ENCODE measurements at regions not wholly inside any gene's neighbourhood (a gene's known extent, or its start where the extent isn't known, plus 50 kb on each side); places are given as distances from the start of the nearest gene placed in this dataset.
"Not testable (repeated sequence)": the region's sequence is repeated elsewhere in the genome, so short reads cannot be mapped to it uniquely, and the experiment has no call there.

DNA sequence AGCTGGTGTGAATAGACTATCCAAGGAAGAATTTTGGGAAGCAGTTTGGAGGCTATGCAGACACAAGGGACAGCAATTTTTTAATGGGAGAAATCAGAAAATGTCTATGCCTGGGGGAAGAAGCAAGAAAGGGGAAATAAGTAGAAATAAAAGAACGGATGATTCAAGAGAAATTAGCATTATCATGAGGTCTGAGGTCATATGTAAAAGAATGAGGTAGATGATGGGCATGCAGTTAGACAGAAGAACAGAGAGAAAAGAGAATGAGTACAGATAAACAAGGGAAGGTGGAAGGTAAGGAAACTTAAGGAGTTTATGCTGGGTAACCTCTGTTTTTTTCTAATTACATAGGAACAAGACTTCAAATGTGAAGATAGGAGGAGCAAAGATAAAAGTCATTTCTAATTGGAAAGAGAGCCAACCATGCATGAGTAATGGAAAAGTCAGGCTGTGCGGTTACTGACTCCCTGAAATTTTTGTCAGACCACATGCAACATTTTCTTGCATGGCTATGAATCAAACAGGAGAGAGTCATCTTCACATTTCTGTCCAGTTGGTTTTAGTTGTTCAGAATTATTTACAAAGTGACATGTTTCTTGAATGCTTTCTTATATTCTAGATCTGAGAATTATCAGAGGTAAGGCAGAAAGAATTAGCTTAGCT is 101.0 kb upstream of the PIK3R1 start:
- DNase-seq, result no peak

DNA sequence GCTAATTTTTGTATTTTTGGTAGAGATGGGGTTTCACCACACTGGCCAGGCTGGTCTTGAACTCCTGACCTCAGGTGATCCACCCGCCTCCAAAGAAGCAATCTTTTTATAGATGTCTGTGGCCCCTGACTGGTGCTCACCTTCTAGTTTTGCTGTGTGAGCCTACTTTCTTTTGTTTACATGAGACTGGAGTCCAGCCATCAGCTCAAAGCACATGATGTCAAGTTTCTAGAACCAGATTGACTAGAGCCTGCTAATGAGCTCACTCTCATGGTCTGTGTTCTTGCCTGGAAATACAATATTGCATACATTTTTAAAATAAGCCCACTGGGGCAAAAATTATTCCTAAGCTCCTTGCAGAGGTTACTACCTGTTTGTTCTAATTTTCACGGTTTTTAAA is 102.9 kb upstream of the PIK3R1 start:
- no peak for DNase-seq

DNA sequence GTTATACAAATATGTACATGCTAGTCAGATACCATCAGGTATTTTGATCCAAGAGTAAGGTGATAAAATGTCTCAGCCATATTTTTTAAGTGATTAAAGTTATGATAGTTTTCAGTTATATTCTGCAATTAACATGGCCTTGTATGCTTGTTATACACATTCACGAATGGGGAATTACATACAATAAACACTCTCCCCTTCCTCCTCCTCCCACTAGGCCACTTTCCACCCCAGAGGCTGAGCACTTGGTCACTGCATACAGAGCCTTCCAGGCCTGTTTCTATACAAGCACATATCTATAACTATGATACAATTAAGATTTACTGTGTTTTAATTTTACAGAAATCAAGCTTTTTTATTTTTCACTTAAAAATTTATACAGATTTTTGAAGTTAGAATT is 104.7 kb upstream of the PIK3R1 start:
- DNase-seq, result no peak

DNA sequence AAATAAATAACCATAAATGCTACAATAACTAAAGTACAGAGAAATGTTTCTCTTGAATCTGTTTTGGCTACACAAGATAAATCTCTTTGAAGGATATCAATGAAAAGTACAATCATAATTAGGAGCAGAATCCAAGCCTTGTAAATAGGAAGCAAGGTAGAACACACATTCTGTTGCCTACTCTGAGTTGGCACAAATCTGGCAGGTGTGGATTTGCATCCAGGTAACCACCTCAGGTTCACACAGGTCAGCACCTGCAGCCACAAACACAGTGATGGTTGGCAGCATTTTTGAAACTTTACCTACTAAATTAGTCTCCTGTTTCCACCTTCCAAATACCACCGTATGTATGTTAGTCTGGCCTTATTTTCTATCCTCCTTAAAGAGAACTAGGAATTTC is 105.3 kb upstream of the PIK3R1 start:
- no peak for DNase-seq

DNA sequence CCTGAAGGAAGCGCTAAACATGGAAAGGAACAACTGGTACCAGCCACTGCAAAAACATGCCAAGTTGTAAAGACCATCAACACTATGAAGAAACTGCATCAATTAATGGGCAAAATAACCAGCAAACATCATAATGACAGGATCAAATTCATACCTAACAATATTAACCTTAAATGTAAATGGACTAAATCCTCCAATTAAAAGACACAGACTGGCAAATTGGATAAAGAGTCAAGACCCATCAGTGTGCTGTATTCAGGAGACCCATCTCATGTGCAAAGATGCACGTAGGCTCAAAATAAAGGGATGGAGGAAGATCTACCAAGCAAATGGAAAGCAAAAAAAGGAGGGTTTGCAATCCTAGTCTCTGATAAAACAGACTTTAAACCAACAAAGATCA is 111.3 kb upstream of the PIK3R1 start:
- DNase-seq, result not testable (repeated sequence)

DNA sequence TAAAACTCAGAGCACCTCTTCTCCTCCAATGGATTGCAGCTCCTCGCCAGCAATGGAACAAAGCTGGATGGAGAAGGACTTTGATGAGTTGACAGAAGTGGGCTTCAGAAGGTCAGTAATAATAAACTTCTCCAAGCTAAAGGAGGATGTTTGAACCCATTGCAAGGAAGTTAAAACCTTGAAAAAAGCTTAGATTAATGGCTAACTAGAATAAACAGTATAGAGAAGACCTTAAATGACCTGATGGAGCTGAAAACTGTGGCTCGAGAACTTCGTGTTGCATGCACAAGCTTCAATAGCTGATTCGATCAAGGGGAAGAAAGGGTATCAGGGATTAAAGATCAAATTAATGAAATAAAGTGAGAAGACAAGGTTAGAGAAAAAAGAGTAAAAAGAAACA is 112.3 kb upstream of the PIK3R1 start:
- not testable (repeated sequence) for DNase-seq

DNA sequence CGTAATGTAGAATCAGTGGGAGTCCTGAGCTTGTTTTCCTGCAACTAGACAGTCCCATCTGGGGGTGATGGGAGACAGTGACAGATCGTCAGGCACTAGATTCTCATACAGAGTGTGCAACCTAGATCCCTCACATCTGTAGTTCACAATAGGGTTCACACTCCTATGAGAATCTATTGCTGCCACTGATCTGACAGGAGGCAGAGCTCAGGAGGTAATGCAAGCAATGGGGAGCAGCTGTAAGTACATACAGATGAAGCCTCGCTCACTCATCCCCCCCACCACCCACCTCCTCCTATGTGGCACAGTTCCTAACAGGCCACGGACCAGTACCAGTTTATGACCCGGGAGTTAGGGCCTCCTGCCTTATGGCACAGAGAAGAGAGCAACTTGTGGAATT is 116.2 kb upstream of the PIK3R1 start:
- no peak for DNase-seq

DNA sequence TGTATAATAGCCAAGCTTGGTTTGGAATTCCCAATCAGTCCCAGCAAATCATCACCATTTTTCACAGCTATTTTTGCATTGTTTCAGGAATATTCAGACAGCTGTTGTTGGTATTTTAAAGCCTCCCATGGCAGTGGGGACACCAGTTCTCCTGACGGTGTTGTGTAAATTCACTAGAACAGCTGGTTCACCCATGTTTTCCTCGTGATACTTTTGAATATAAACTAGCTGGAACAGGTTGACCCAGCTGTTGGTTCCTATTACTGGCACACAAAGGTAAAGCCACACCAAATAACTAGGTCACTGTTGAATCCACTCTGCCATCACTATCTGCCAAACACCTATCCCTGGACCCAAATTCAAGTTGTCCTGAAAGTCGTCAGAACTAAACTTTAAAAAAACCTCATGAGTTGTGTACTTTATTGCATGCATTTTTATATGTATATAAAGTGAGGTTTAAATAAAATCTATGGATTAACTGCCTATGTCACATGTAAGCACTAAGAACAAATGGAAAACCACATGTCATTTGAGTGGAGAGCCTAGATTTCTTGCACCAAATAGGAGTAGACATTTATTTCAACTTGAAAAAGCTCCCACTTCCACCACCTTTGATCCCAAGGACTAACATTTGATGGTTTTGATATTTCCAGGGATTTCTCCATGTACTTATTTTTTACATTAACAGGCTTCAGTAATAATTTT is 121.9 kb upstream of the PIK3R1 start:
- no peak for DNase-seq

DNA sequence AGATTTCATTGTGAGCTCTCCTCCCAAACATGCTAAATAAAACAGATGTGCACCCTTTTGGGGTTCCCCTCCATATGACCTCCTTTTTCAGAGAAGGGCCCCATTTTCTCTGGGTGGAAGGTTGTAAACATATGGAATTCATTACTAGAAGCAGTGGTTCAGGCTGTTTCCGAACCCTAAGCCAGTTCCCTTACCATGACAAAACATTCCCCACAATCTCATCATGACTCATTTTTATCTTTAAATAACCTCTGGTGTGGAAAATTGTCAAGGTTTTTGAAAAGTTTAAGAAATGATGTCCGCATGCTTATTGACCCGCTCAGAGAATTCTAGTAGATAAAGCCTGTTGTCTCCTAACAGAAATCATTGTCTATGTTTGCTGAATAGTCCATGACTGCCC is 127.3 kb upstream of the PIK3R1 start:
- no peak for DNase-seq

DNA sequence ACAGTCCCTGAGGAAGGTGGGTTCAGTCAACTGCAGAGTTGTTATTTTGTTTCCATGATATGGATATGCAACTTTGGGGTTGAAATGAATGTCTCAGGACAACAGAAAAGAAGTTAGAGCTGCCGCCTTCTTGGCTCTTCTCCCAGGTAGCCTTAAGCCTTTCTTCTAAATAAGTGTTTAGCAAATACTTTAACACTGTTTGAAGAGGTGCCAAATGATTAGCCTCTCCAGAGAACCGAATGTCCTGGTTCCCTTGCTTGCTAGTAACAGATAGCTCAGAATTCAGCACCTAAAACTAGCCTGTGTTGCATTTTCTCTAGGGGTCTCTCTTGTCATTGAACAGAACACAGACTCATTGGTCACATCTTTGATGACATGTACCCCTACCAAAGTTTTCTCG is 127.7 kb upstream of the PIK3R1 start:
- DNase-seq, result no peak

DNA sequence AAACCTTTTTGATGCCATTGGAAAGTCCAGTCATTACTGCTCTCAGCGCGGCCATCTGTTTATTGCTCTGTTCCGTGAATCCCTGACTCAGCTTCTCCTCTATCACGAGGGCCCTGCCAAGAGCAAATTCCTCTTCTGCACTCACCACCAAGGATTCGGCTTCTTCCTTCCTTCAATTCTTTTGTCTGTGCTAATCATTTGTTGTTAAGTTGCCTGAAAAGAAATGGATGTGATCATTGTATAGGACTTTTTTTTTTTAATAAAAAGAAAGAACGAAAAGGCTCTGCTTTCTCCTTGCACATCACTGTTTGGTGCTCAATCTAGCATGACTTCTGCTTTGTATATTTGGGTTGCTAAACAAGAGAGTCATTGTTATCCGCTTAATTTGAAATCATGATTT is 128.7 kb upstream of the PIK3R1 start:
- DNase-seq, result no peak

DNA sequence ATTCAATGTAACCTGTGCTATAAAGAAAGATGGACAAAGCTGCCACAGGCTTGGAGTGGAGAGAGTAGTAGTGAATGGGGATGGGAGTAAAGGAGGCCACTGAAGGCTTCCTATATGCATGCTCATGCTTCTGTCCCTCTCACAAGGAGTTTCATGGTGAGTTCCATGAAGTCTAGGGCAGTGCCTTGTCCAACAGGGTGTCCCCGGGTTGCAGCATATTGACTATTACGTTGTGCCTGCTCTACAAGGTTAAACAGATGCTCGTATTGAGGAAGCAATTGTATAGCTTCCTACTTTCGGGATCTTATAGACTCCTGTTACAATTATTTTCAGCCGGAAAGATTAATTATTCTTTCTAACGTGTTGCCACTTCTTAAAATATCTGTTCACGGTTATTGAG is 129.1 kb upstream of the PIK3R1 start:
- no peak for DNase-seq

DNA sequence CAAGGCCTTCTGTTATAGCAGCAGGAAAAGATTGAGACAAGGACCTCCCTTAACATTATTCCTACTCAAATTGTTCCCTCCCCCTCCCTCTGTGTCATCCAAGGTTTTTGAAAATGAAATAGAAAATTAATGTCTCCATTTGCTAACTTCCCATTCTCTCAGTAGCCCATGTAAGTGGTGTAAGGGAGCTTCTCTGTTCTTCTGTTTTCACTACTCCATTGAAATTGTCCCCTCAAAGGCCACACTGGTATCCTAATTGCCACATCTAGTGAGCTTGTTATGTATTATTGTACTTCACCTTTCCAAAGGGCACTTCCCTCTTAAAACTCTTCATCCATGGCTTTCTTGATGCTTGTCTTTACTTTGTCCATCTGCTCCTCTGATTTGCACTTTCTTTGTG is 131.2 kb upstream of the PIK3R1 start:
- DNase-seq, result no peak

DNA sequence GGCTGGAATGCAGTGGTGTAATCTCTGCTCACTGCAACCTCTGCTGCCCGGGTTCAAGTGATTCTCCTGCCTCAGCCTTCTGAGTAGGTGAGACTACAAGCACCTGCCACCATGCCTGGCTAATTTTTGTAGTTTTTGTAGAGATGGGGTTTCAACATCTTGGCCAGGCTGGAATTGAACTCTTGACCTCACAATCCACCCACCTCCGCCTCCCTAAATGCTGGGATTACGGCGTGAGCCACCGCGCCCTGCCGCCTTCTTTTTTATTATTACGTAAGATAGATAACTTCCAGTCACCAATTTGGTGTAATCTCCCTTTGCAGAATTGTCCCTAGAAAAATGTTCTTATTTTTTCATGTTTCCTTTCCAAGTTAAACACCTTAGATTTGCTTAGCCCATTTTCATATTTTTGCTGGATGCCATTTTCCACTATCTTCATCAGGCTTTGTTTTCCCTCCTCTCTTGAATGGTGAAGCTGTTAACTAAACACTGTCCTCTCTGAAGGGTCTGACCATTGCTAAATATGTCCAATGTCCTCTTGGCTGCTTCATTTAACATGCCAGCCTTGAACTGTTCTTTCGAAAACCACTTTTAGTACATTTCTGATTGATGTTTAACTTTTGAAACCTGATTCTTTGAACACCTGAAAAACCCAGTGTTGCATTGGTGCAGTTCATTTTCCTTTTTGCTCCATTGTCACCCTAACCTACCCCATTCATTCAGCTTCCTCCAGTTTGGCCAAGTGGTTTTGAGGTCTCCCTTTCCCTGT is 135.1 kb upstream of the PIK3R1 start:
- DNase-seq, result no peak

DNA sequence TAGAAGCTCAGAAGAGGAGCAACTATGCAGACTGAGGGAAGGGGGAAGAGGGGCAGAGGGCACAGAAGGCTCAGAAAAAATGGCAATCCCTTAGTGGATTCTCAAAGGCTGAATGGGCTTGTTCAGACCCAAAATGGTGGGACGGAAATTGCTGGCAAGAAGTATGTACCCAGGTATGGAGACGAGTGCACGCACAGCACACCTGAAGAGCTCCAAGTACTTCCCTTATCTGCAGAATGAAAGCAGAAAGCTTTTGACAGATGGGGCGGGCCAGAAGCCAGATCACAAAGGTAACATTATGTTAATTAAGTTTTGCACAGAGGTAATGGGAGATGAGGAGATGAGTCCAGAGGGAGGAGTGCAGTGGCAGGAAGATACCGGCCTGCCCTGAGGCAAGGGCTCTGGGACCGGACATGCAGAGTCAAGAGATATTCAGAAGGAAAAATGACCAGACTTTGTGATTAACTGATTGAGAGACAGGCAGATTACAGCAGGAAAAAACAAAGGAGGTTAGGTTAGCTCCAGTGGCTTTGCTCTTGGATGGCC is 138.1 kb upstream of the PIK3R1 start:
- no peak for DNase-seq

DNA sequence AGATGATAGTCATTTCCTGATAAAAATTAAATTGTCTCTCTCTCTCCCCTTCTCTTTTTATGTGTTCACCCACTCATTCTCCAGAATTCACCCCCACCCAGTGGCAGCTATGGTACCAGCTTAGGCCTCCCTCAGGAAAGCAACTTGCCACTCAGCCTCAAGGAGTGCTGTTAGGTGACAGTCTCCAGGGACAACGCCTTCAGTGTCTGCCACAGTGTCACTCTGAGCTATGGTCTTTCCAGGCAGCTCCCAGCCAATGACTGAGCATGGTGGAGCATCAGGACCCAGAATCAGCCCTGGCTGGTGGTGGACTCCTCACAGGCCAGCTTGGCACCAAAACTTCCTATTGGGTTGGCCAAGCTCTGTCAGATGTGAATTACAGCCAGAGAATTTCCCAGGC is 140.9 kb upstream of the PIK3R1 start:
- DNase-seq, result no peak

DNA sequence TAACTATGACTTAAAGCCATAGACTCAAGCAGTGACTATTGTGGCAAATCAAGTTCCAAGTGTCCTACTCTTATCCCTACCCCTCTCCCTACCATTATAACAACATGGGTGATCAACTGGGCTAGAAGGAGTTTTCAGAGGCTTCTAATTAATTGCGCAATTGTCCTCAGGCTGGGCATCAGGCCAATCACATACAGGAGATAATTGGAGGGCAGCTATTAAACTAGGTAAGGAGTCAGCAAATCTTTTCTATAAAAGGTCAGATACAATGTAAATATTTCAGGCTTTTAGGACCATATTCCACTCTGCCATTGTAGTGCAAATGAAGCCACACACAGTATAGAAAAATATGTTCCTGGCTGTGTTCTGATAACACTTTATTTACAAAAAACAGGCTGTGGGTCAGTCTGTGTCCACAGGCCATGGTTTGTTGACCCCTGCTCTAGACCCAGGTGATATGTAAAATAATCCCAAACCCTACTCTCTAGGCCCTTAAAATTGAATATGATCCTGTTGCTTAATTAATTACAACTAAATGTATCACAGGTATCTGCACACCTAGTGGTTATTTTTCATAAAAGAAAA is 141.4 kb upstream of the PIK3R1 start:
- DNase-seq, result no peak

DNA sequence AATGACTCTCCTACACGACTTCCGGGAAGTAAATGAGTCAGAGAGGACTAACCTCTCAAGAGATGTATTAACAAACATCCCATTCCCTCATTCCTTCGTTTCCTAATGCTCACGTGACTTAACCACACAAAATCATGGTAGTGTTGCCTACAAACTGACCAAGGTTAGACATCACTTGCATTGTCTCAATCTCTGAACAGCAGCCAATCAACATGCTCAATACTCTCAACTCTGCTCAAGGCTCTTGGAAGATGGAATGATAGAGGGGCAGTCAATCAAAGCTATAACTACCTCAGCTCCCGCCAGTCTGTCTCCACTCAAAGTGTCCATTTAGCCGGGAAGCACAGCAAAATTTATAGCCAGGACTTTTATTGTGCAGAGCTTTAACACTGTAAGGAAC is 143.8 kb upstream of the PIK3R1 start:
- DNase-seq, result no peak

DNA sequence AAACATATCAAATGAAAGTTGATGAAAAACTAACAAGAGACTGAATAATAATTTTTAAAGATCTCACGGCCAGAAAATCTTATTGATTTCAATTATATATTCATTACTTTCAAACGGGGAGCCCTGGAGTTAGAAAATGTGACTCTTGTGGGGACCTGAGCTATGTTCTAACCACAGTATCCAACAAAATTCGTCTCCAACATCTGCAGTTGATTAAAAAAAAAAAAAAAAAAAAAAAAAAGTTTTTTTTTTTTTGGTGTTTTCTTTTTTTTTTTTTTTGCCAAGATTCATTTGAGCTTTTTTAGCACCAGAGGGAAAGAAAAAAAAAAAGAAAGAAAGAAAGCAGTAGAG is 144.3 kb upstream of the PIK3R1 start:
- DNase-seq, result no peak

DNA sequence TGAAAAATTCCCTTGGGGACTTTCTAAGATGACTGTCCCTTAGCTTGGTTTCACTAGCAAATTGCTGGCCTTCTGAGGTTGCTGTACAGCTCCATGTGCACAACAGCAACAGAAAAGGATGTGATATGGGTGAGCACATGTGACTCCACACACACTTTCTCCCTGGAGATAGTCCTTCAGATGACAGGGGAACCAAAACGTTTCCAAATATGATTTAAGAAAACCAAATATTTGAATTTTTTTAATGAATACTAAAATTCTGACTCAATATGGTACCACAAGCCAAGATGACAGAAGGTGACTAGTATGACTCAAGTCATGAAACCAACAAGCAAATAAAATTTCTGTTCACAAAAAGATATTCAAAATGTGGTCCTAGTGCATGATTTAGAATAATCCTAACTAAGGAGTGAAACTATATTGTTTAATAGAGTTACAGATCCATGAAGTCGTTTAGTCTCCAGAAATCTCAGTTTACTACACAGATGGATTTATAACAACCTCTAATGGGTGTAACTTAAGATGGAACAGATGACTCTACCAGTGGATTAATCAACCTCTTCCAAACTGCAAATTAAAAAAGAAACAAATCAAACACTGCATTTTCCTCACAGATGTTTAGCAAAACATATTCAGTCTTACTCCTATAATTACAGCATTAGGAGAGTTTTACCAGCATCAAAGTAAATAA is 144.8 kb upstream of the PIK3R1 start:
- no peak for DNase-seq

DNA sequence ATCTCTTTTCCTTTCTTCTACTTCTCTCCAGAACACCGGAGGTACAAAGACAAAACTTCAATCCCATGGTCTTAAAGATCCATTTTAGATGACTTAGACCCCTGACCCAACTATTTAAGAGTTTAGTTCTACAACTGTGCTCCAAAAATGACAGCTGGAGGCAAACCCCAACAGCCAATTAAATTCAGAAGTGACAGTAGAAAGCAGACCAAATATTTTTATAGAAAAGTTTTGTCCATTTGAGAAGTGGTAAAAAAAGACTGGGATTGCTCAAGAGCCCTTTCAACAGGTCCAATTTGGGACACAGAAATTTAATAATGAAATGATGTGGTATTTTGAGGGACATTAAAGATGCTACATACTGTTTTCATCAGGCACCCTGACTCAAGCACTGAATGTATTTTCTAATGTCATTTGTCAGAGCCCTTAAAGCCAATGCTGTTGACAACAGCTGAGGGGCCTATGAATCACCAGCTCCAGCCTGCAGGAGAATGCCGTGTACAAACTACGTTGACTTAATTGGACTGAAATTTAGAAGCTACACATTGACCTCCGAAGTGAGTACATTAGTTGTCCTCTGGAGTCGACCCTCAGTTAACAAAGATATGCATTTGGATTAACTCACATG is 147.5 kb upstream of the PIK3R1 start:
- no peak for DNase-seq

DNA sequence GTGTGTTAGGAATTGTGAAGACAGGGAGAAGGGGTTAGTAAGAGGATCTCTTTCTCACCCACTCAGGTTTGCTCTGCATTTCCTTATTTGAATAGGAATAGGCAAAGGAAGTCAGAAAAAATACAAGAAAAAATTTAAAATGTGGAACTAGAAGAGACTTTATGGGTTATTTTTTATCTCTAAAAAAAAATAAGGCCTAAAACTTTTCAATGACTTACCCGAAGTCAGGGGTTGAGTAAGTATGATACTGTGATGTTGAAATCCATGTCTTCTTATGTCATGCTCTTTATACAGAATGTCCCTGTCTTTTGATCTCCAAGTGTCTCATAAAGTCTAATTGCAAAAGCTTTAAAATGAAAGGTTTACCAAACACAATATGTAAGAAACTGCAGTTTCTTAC is 148.3 kb upstream of the PIK3R1 start:
- no peak for DNase-seq
